ENCODE measurements at regions not wholly inside any gene's neighbourhood (a gene's known extent, or its start where the extent isn't known, plus 50 kb on each side); places are given as distances from the start of the nearest gene placed in this dataset.
A peak's percentile ranks its signal among the peaks of the same experiment; 100 is the strongest.
"Not testable (repeated sequence)": the region's sequence is repeated elsewhere in the genome, so short reads cannot be mapped to it uniquely, and the experiment has no call there.

GRCh38 chr12:92987362-92987761 lies 58.3 kb upstream of the EEA1 start:
- no peak for DNase-seq (ENCODE audit: low read depth in 4 of 4, low spot score in 1 of 4)

- DNase-seq (ENCODE audit: low read depth in 4 of 4, low spot score in 1 of 4), result peak in 1 of 4 experiments; percentile 32
Measured at GRCh38 chr12:92987846-92988621, 58.9 kb upstream of the EEA1 start.

GRCh38 chr12:92988622-92989130 lies 59.6 kb upstream of the EEA1 start:
- DNase-seq (ENCODE audit: low read depth in 4 of 4, low spot score in 1 of 4), result no peak

- no peak for DNase-seq (ENCODE audit: low read depth in 4 of 4, low spot score in 1 of 4)
Measured at GRCh38 chr12:92989715-92990484, 60.8 kb upstream of the EEA1 start.

- no peak for DNase-seq (ENCODE audit: low read depth in 4 of 4, low spot score in 1 of 4)
Measured at GRCh38 chr12:92991134-92991533, 62.0 kb upstream of the EEA1 start.

GRCh38 chr12:92992041-92992440 lies 62.9 kb upstream of the EEA1 start:
- no peak for DNase-seq (ENCODE audit: low read depth in 4 of 4, low spot score in 1 of 4)

- no peak for DNase-seq (ENCODE audit: low read depth in 4 of 4, low spot score in 1 of 4)
Measured at GRCh38 chr12:92993259-92993658, 64.2 kb upstream of the EEA1 start.

- no peak for DNase-seq (ENCODE audit: low read depth in 4 of 4, low spot score in 1 of 4)
Measured at GRCh38 chr12:92995258-92995903, 66.3 kb upstream of the EEA1 start.

- no peak for DNase-seq (ENCODE audit: low read depth in 4 of 4, low spot score in 1 of 4)
Measured at GRCh38 chr12:93000026-93000425, 70.9 kb upstream of the EEA1 start.

- DNase-seq (ENCODE audit: low read depth in 4 of 4, low spot score in 1 of 4), result no peak
Measured at GRCh38 chr12:93001407-93001806, 72.3 kb upstream of the EEA1 start.

- no peak for DNase-seq (ENCODE audit: low read depth in 4 of 4, low spot score in 1 of 4)
Measured at GRCh38 chr12:93002293-93003054, 73.4 kb upstream of the EEA1 start.

- DNase-seq (ENCODE audit: low read depth in 4 of 4, low spot score in 1 of 4), result no peak
Measured at GRCh38 chr12:93003531-93004239, 74.6 kb upstream of the EEA1 start.

GRCh38 chr12:93005928-93006392 lies 76.9 kb upstream of the EEA1 start:
- DNase-seq (ENCODE audit: low read depth in 4 of 4, low spot score in 1 of 4), result no peak

GRCh38 chr12:93006471-93007208 lies 77.5 kb upstream of the EEA1 start:
- no peak for DNase-seq (ENCODE audit: low read depth in 4 of 4, low spot score in 1 of 4)

GRCh38 chr12:93007544-93007943 lies 78.4 kb upstream of the EEA1 start:
- DNase-seq (ENCODE audit: low read depth in 4 of 4, low spot score in 1 of 4), result no peak

GRCh38 chr12:93008044-93008778 lies 79.1 kb upstream of the EEA1 start:
- no peak for DNase-seq (ENCODE audit: low read depth in 4 of 4, low spot score in 1 of 4)

GRCh38 chr12:93008880-93009279 lies 79.8 kb upstream of the EEA1 start:
- DNase-seq (ENCODE audit: low read depth in 4 of 4, low spot score in 1 of 4), result not testable (repeated sequence)

- DNase-seq (ENCODE audit: low read depth in 4 of 4, low spot score in 1 of 4), result no peak
Measured at GRCh38 chr12:93009533-93009932, 80.4 kb upstream of the EEA1 start.

- DNase-seq (ENCODE audit: low read depth in 4 of 4, low spot score in 1 of 4), result no peak
Measured at GRCh38 chr12:93010461-93010860, 81.4 kb upstream of the EEA1 start.
